HG03439 (cell line): ENCODE measurements at regions not wholly inside any gene's neighbourhood (a gene's known extent, or its start where the extent isn't known, plus 50 kb on each side); places are given as distances from the start of the nearest gene placed in this dataset.
"Not testable (repeated sequence)": the region's sequence is repeated elsewhere in the genome, so short reads cannot be mapped to it uniquely, and the experiment has no call there.

Source experiments
- ATAC-seq: cut with Tn5 transposase; IDR thresholded peaks from one replicate; pipeline ENCODE4 v1.9.1; 2021; ENCODE audit warnings: mild to moderate bottlenecking, moderate library complexity; ENCODE audit not compliant: unreplicated experiment

GRCh38 chr3:164393171-164393570, 685.1 kb downstream of the SI start:
- ATAC-seq = no peak

GRCh38 chr3:164390046-164390445, 688.2 kb downstream of the SI start:
- ATAC-seq = no peak

- no peak for ATAC-seq
Measured at GRCh38 chr3:164387236-164387635, 691.1 kb downstream of the SI start.

- no peak for ATAC-seq
Measured at GRCh38 chr3:164380156-164380555, 698.1 kb downstream of the SI start.

GRCh38 chr3:164377466-164377865, 700.8 kb downstream of the SI start:
- no peak for ATAC-seq

- ATAC-seq = no peak
Measured at GRCh38 chr3:164375995-164376394, 702.3 kb downstream of the SI start.

GRCh38 chr3:164375538-164375937, 702.8 kb downstream of the SI start:
- no peak for ATAC-seq

GRCh38 chr3:164371681-164372080, 706.6 kb downstream of the SI start:
- no peak for ATAC-seq

GRCh38 chr3:164370970-164371369, 707.3 kb downstream of the SI start:
- ATAC-seq = no peak

- ATAC-seq = no peak
Measured at GRCh38 chr3:164365242-164365641, 713.1 kb downstream of the SI start.

- no peak for ATAC-seq
Measured at GRCh38 chr3:164364111-164364510, 714.2 kb downstream of the SI start.

GRCh38 chr3:164360738-164361406, 717.4 kb downstream of the SI start:
- ATAC-seq = no peak

GRCh38 chr3:164360078-164360578, 718.2 kb downstream of the SI start:
- ATAC-seq = no peak

GRCh38 chr3:164352991-164353390, 725.3 kb downstream of the SI start:
- ATAC-seq = no peak

GRCh38 chr3:164351131-164351530, 727.2 kb downstream of the SI start:
- ATAC-seq = no peak

- not testable (repeated sequence) for ATAC-seq
Measured at GRCh38 chr3:164342206-164342605, 736.1 kb downstream of the SI start.

- ATAC-seq = no peak
Measured at GRCh38 chr3:164341086-164341485, 737.2 kb downstream of the SI start.

GRCh38 chr3:164340273-164340672, 738.0 kb downstream of the SI start:
- ATAC-seq = no peak

GRCh38 chr3:164332831-164333802, 745.2 kb downstream of the SI start:
- no peak for ATAC-seq

- ATAC-seq = no peak
Measured at GRCh38 chr3:164326714-164327113, 751.6 kb downstream of the SI start.

GRCh38 chr3:164320962-164321361, 757.3 kb downstream of the SI start:
- ATAC-seq = no peak

- ATAC-seq = no peak
Measured at GRCh38 chr3:164306042-164306441, 772.3 kb downstream of the SI start.
